Panc1 (cell line): ENCODE measurements at regions not wholly inside any gene's neighbourhood (a gene's known extent, or its start where the extent isn't known, plus 50 kb on each side); places are given as distances from the start of the nearest gene placed in this dataset.

Experiments used
- TCF7L2 ChIP-seq: IDR thresholded peaks from 2 replicates; pipeline ENCODE4 v1.6.1; 2011; ENCODE audit warnings: mild to moderate bottlenecking, low read depth, low read length, inconsistent platforms
- TF ChIP-seq, protein P1 (sequence below): fragments of 450-650 bp; IDR thresholded peaks from 2 replicates; pipeline ENCODE4 v1.5.1; 2017; ENCODE audit warnings: mild to moderate bottlenecking

DNA sequence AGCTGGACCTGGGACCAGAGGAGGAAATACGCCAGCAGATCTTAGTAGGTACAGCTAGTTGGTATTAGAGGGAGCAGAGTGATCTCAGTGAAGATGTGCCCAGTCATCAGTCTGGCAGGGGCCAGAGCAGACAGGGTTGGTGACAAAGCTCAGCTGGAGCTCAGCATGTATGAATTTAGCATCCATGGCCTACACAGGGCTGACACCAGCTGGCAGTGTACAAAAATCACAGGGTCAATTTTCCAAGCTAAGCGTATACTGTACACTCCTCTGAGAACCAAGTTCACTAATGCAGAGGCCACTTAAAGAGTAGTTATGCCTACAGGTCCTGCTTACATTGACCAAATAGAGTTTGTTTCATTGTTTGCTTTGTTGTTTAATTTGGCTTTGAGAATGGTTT is 146.6 kb downstream of the SLC24A2 start:
- TF ChIP-seq, protein P1, sequence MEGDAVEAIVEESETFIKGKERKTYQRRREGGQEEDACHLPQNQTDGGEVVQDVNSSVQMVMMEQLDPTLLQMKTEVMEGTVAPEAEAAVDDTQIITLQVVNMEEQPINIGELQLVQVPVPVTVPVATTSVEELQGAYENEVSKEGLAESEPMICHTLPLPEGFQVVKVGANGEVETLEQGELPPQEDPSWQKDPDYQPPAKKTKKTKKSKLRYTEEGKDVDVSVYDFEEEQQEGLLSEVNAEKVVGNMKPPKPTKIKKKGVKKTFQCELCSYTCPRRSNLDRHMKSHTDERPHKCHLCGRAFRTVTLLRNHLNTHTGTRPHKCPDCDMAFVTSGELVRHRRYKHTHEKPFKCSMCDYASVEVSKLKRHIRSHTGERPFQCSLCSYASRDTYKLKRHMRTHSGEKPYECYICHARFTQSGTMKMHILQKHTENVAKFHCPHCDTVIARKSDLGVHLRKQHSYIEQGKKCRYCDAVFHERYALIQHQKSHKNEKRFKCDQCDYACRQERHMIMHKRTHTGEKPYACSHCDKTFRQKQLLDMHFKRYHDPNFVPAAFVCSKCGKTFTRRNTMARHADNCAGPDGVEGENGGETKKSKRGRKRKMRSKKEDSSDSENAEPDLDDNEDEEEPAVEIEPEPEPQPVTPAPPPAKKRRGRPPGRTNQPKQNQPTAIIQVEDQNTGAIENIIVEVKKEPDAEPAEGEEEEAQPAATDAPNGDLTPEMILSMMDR, result no peak
- TF ChIP-seq TCF7L2, result no peak
